Sigmoid colon (tissue), 4 donors: ENCODE measurements at regions not wholly inside any gene's neighbourhood (a gene's known extent, or its start where the extent isn't known, plus 50 kb on each side); places are given as distances from the start of the nearest gene placed in this dataset.

Experiments used
- EP300 ChIP-seq, 4 donors: sonication (generic); formaldehyde crosslinking; IDR thresholded peaks; one replicate each; pipeline ENCODE4 v1.6.1; 2017; ENCODE audit warnings: antibody characterized with exemption in 4 of 4
- POLR2A ChIP-seq, 2 donors: fragments of 450-650 bp; IDR thresholded peaks; one replicate each; pipeline ENCODE4 v1.6.1; 2016; ENCODE audit warnings: antibody characterized with exemption in 2 of 2, mild to moderate bottlenecking in 2 of 2, moderate library complexity in 2 of 2

DNA sequence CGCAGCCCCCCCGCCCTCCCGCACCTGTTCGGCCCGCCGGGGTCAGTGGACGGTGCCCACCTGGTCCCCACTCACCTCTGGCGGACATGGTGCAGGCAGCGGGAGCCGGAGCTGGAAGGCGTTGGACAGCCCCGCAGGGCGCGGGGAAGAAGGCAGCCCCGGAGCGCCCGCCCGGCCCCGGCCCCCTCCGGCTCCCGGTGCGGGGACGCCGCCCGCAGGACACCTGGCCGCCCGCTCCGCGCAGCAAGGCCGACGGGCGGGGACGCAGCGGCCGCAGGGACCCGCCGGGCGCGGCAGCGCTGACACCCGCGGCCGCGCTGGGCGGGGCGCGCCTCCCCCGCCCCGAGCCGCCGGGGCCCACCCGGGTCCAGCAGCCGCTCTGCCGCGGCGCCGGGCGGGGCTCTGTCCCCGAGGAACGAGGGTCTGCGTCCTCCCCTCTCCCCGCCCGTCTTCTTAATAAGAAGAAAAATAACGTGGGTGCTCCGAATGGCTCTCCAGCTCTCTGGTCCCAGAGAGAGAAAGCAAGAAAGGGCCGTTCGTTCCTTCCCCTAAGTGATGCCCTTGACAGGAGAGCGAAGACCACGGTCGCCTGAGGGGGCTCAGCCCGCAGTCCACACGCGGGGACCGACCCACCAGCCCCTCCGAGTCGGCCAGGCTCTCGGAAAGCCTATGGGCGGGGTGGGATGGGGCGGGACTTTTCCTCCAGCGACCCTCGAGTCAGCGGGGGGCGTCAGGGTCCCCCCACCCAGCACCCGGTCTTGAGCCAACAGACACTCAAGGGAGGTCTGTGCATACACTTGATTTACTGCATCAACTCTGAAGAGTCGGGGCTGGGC is 53.4 kb upstream of the FHIP2A start:
- TF ChIP-seq POLR2A (IDR thresholded peaks at IDR 0.05) (no peak), EP300 (IDR thresholded peaks at IDR 0.05) (no peak)
